ENCODE measurements at regions not wholly inside any gene's neighbourhood (a gene's known extent, or its start where the extent isn't known, plus 50 kb on each side); places are given as distances from the start of the nearest gene placed in this dataset.

DNA sequence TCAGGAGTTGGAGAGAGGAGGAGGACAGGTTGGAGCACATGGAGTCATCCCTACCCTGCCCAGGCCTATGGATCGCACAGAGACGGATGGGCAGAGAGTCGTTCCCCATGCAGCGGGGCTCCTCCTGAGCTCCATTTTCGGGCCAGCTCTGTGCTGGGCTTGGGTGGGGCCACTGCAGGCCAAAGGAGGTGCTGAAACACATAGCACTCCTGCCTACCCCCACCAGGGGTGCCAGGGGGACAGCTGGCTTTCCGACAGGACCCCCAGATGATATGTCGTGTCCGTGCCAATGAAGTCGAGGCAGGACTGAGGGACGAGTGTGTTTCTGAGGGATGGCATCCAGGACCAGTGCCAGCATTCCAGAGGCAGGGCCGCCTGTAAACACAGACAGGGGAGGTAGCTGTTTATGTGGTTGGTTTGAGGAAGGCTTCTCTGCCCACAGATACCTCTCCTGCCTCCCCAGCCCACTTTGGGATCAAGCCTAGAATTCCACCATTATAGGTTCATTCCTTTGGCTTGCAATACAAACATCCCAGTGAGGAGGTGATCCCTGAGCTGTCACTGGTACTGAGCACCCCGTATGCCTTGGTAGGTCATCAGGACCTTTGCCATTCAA is 116.6 kb downstream of the GLI2 start:
- no peak for DNase-seq (ENCODE audit: low read depth)

GRCh38 chr2:120853306-120854013 is 117.8 kb downstream of the GLI2 start:
- no peak for DNase-seq (ENCODE audit: low read depth)

GRCh38 chr2:120854014-120854620 is 118.4 kb downstream of the GLI2 start:
- DNase-seq (ENCODE audit: low read depth), result no peak

- no peak for DNase-seq (ENCODE audit: low read depth)
Measured at GRCh38 chr2:120854766-120855530, 119.3 kb downstream of the GLI2 start.

DNA sequence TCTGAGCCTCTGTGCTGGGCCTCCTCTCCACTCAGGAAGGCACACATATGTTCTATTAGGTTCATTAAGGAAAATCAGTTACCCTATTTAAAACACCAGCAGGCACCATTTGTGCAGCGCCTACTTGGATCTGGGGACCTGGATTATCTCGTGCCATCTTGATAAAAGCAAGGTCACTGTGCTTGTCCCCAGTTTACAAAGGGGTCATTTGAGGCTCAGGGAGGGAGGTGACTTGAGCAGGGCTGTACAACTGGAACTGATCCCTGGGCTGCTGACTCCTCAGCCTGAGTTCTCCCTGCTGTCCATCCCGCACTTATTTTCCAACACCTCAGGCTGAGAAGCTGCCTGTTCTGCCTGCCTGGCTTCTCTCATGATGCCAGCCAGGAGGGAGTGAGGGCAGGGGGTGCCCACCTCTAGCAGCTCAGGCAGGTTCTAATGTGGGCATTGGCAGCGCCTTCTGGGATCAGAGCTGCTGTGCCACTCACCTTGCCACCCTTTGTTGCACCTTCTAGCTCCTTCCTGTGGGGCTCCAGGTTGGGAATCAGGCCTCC is 120.3 kb downstream of the GLI2 start:
- no peak for DNase-seq (ENCODE audit: low read depth)

DNA sequence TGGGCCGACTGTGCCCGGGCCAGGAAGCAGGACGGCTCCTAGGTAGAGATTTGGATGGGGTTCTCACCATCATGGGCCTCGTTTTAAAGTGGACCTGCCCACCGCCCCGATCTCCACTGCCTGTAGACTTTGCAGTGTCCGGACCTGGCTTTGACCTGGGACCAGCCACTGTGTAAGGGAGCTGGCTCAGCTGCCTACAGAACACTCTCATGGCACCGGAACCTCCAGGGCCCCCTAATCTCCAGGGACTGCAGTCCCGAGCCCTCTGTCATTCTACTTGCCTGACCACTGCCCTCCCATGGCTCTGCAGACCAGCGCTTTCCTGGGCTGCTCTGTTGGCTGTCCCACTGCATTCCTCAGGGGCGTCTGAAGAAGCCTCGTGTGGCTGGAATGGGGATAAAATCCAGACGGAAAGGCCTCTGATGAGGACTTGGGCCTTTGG is 120.8 kb downstream of the GLI2 start:
- no peak for DNase-seq (ENCODE audit: low read depth)

GRCh38 chr2:120857422-120857821 is 121.8 kb downstream of the GLI2 start:
- no peak for DNase-seq (ENCODE audit: low read depth)

- no peak for DNase-seq (ENCODE audit: low read depth)
Measured at GRCh38 chr2:120857931-120858330, 122.3 kb downstream of the GLI2 start.

DNA sequence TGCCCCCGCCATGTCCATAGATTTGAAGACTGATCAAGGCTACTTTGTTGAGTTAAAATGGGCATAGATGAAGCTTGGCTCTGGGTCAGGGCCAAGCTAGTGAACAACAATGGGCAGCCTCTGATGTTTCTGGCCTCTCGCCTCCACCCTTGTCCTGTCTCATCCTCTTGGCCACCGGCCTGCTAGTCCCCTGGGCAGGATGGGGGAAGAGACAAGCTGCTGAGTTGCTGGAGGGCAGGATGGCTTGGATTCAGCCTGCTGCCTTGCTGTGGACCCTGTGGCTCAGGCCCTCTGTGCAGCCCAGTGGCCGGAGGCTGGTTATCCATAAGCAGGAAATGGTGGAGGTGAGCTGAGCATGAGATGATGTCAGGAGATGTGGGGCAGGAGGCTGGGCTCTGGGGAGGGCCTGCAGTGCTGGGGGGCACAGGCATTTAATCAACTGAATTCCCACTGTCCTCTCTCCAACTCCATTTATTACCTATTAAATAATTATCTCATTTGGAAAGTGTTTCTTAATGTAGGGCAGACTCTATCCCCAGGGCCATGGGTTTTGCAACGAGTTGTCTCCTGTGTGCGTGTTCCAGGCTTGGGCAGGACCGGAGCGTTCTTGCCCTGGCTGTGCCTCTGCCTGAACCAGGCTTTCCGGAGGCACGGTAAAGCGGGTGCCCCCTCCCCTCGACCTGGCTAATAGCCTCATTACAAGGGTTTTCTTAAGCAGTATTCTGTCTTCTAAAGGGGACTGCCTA is 122.9 kb downstream of the GLI2 start:
- no peak for DNase-seq (ENCODE audit: low read depth)

DNA sequence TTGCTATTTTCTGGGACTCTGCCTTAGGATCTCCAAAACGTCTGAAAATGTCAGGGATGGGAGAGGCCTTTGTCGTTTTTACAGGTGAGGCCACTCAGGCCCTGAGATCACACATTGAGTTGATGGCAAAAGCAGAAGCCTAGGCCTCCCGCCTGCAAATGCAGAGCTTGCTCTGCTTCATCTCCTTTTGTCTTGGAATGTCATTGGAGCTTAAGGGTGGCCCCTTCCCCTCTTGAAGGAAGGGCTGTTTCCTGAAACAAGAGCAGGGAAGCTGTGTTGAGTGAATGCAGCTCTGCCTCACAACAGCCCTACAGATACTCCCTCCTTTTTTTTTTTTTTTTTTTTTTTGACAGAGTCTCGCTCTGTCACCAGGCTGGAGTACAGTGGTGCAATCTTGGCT is 123.5 kb downstream of the GLI2 start:
- no peak for DNase-seq (ENCODE audit: low read depth)

GRCh38 chr2:120859814-120860578 is 124.3 kb downstream of the GLI2 start:
- no peak for DNase-seq (ENCODE audit: low read depth)

- DNase-seq (ENCODE audit: low read depth), result no peak
Measured at GRCh38 chr2:120860579-120860922, 124.9 kb downstream of the GLI2 start.

- DNase-seq (ENCODE audit: low read depth), result no peak
Measured at GRCh38 chr2:120861191-120861575, 125.5 kb downstream of the GLI2 start.

- DNase-seq (ENCODE audit: low read depth), result no peak
Measured at GRCh38 chr2:120861576-120862191, 126.0 kb downstream of the GLI2 start.

DNA sequence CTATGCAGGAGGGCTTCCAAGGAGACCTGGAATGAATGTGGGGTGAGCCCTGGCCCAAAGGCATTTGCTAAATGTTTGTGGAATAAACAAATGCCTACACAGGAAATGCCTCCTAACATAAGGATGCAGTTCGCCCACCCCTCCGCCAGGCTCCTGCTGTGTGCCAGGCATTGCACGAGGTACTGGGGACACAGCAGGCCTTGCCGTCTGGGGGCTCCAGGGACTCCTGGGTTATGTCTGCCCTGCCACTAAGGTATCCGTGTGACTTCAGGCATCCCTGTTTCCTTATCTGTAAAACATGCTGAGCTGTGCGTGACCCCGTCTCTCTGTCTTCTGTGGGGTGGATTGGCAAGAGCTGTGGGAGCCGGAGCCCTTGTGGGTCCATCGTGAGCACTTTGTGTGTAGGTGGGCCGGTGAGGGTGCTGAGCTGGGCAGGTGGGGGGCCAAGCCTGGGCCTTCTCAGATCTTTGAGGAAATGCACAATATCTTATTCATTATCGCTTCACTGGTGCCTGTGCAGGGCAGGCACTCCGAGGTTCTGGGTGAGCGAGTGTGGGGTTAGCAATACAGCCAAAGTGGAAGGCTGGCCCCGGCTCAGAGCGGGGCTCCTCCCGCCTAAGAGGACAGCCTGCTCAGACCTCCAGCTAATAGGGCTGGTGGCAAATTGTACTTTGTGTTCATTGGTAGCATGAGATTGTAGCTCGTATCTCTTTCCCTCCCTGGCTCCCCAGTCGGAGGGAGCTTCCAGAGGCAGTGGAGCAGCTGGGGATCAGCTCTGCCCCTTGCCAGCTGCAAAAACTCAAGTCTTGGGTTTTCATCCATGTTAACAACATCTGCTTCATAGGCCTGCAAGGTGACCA is 126.8 kb downstream of the GLI2 start:
- DNase-seq (ENCODE audit: low read depth), result no peak

DNA sequence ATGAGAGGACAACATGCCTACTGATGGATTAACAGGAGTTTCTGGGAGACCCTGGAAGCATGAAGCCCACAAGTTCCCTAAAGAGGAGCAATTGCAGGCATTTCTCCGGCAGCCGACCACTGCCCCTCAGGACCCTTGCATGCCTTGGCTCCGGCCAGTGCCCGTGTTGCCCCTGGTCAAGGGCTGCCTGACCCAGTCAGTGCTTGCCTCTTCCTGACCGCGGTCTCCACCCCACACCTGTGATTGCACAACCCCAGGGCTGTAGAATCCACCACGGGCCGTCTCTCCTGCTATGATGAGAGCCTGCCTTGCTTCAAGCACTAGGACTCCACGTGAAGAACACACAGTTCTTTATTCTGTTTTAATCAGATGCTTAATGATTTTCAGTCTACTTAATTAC is 127.5 kb downstream of the GLI2 start:
- DNase-seq (ENCODE audit: low read depth), result no peak

- DNase-seq (ENCODE audit: low read depth), result peak; percentile 80
Measured at GRCh38 chr2:120863661-120864320, 128.1 kb downstream of the GLI2 start.

GRCh38 chr2:120864981-120865380 is 129.3 kb downstream of the GLI2 start:
- peak; percentile 61 for DNase-seq (ENCODE audit: low read depth)

DNA sequence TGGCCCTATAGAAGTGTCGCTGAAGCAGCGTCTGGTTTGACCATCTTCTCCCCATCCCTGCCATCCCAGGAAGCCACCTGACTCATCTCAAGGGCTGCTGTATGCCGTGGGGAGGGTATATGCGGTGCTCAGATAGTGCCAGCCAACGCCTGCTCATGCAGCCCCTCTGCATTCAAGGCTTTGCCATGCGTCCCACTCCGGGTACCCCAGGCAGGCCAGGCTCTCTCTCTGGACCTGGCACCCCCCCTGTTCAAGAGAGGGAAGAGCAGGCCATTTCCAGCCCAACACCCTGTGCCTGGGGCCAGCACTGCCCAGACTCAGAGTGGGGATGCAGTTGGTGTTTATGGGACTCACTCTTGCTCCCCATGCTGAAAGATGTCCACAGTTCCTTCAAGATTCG is 130.0 kb downstream of the GLI2 start:
- DNase-seq (ENCODE audit: low read depth), result no peak

Measured in Daoy (cell line).